Thyroid gland (tissue), 4 donors: ENCODE measurements at regions not wholly inside any gene's neighbourhood (a gene's known extent, or its start where the extent isn't known, plus 50 kb on each side); places are given as distances from the start of the nearest gene placed in this dataset.

Experiments
- CTCF ChIP-seq, 6 experiments: fragments of 200-600 bp in 3 of 6; fragments of 450-650 bp in 3 of 6; sonication (generic) in 3 of 6; IDR thresholded peaks; one replicate each; pipeline ENCODE4 v1.5.1; 2016 to 2019; ENCODE audit warnings: antibody characterized with exemption in 6 of 6, mild to moderate bottlenecking in 2 of 6, inconsistent platforms in 1 of 6, moderate library complexity in 1 of 6
- POLR2A ChIP-seq, 2 donors: fragments of 450-650 bp; IDR thresholded peaks; one replicate each; pipeline ENCODE4 v1.6.1; 2017; ENCODE audit warnings: antibody characterized with exemption in 2 of 2, mild to moderate bottlenecking in 2 of 2, moderate library complexity in 1 of 2

GRCh38 chr4:170748975-170749374 lies 659.2 kb upstream of the AADAT start:
- TF ChIP-seq CTCF (IDR thresholded peaks at IDR 0.05) (no peak), POLR2A (IDR thresholded peaks at IDR 0.05) (no peak)
